ENCODE measurements at regions not wholly inside any gene's neighbourhood (a gene's known extent, or its start where the extent isn't known, plus 50 kb on each side); places are given as distances from the start of the nearest gene placed in this dataset.

DNA sequence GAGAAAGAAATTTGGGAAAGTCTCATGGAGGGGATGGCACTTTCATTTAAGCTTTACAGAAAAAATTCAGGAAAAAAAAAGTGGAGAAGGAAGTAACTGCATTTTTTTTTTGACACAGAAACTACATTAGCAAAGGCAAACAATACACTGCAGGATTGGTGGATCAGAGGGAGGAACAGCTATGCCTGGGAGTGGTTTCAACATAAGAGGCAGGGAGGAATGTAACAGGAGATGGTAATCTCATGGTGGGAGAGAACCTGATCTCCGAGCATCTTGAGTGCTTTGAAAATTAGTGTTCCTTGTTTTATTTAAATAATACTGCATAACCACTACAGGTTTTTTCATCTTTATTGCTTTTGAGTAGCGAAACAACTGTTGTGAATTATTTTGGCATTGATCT lies 249.4 kb downstream of the FAM170A start:
- H3K4me3 ChIP-seq, result no peak overlapping the region
- no peaks in the 10 kb centered on the region for H3K27me3 ChIP-seq
- H3K4me1 ChIP-seq, result no peaks in the 10 kb centered on the region
- no peaks in the 10 kb centered on the region for H3K36me3 ChIP-seq
- H3K9me3 ChIP-seq, result no peaks in the 10 kb centered on the region
- TF ChIP-seq CTCF (IDR thresholded peaks at IDR 0.05), result no peak
- no peak for TF ChIP-seq POLR2A (IDR thresholded peaks at IDR 0.05)
- no peak for DNase-seq
- no peak overlapping the region for H3K27ac ChIP-seq

DNA sequence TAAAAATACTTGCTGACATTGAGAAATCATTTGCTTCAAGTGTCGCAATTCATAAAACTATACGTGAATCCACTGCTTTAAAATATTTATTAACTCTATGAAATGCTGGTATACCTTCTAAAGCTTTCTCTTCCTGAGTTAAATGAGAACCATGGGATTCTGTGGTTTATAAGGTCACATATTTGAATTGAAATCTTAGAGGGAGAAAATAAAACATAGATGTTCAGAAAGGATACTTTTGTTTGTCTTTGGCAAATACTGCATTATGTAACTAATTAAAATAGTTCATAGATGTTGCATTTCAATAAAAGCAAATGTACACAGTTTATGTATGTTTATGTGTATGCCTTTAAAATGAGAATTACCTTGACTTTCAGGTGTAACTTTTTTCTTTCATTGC lies 250.1 kb downstream of the FAM170A start:
- Histone ChIP-seq H3K27me3 (no peaks in the 10 kb centered on the region), H3K4me3 (no peak overlapping the region), H3K9me3 (no peaks in the 10 kb centered on the region), H3K4me1 (no peaks in the 10 kb centered on the region), H3K27ac (no peak overlapping the region), H3K36me3 (no peaks in the 10 kb centered on the region)
- no peak for DNase-seq
- no peak for TF ChIP-seq CTCF (IDR thresholded peaks at IDR 0.05)
- no peak for TF ChIP-seq POLR2A (IDR thresholded peaks at IDR 0.05)

- Histone ChIP-seq H3K36me3 (no peaks in the 10 kb centered on the region), H3K27me3 (no peaks in the 10 kb centered on the region), H3K27ac (no peak overlapping the region), H3K4me1 (no peaks in the 10 kb centered on the region), H3K4me3 (no peak overlapping the region), H3K9me3 (no peaks in the 10 kb centered on the region)
- DNase-seq, result no peak
- no peak for TF ChIP-seq CTCF (IDR thresholded peaks at IDR 0.05)
- no peak for TF ChIP-seq POLR2A (IDR thresholded peaks at IDR 0.05)
Observed at GRCh38 chr5:119895066-119895465, 265.7 kb downstream of the FAM170A start.

DNA sequence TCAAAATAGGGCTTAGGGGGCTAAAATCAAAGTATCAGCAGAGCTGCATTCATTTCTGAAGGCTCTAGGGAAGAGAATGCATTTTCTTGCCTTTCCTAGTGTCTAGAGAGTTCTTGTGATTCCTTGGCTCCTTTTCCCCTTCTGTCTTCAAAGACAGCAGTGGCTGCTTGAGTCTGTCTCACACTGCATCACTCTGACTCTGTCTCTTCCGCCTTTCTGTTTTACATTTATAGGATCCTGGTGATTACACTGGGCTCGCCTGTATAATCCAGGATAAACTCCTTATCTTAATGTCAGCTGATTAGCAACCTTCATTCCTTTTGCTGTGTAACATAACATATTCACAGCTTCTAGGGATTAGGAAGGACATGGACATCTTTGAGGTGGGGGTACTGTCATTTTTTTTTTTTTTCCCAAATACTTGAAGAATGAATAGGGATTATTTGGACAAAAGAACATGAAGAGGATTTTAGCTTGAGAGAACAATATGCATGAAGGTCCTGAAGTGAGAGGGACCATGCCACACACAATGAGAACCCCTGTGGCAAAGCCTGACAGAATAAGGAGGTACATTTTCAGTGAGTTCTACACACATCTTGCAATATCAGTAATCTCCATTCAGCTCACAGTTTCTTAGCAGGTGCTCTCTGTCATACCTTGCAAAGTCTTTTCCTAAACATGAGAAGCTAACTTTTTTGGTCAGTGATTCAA lies 267.6 kb downstream of the FAM170A start:
- H3K4me1 ChIP-seq, result no peaks in the 10 kb centered on the region
- H3K36me3 ChIP-seq, result no peaks in the 10 kb centered on the region
- no peaks in the 10 kb centered on the region for H3K9me3 ChIP-seq
- no peaks in the 10 kb centered on the region for H3K27me3 ChIP-seq
- no peak overlapping the region for H3K27ac ChIP-seq
- DNase-seq, result no peak
- H3K4me3 ChIP-seq, result no peak overlapping the region
- TF ChIP-seq CTCF (IDR thresholded peaks at IDR 0.05) (no peak), POLR2A (IDR thresholded peaks at IDR 0.05) (no peak)

- Histone ChIP-seq H3K27me3 (no peaks in the 10 kb centered on the region), H3K36me3 (no peaks in the 10 kb centered on the region), H3K27ac (no peak overlapping the region), H3K4me1 (no peaks in the 10 kb centered on the region), H3K4me3 (no peak overlapping the region), H3K9me3 (no peaks in the 10 kb centered on the region)
- DNase-seq, result no peak
- TF ChIP-seq POLR2A (IDR thresholded peaks at IDR 0.05) (no peak), CTCF (IDR thresholded peaks at IDR 0.05) (no peak)
Observed at GRCh38 chr5:119897537-119898370, 268.4 kb downstream of the FAM170A start.
